Spleen (tissue), 7 donors: ENCODE measurements at regions not wholly inside any gene's neighbourhood (a gene's known extent, or its start where the extent isn't known, plus 50 kb on each side); places are given as distances from the start of the nearest gene placed in this dataset.

Source experiments
- POLR2A ChIP-seq, 3 donors: fragments of 450-650 bp; IDR thresholded peaks; one replicate each; pipeline ENCODE4 v1.5.1; 2017; ENCODE audit warnings: antibody characterized with exemption in 3 of 3, mild to moderate bottlenecking in 1 of 3
- POLR2AphosphoS5 ChIP-seq, 3 donors: sonication (generic); formaldehyde crosslinking; IDR thresholded peaks; one replicate each; pipeline ENCODE4 v1.5.1; 2017; ENCODE audit warnings: antibody characterized with exemption in 3 of 3
- TF ChIP-seq, protein P1 (sequence below), 11 experiments: fragments of 200-600 bp in 7 of 11; fragments of 450-650 bp in 4 of 11; sonication (generic) in 4 of 11; IDR thresholded peaks in 8 of 11; conservative IDR thresholded peaks in 3 of 11; 1 replicate in 7 of 11; 2 replicates in 4 of 11; pipeline versions ENCODE4 v1.4.0 to v1.8.0; 2016 to 2021; ENCODE audit warnings: antibody characterized with exemption in 11 of 11, inconsistent platforms in 4 of 11, mild to moderate bottlenecking in 1 of 11
- donor health status: DM: no; HTN: no; CAD: no; lungs with moderate emphysema.
- donor health status: DM: no; HTN: no; CAD: no.
- donor health status: DM: no; HTN: no; CAD: no.

DNA sequence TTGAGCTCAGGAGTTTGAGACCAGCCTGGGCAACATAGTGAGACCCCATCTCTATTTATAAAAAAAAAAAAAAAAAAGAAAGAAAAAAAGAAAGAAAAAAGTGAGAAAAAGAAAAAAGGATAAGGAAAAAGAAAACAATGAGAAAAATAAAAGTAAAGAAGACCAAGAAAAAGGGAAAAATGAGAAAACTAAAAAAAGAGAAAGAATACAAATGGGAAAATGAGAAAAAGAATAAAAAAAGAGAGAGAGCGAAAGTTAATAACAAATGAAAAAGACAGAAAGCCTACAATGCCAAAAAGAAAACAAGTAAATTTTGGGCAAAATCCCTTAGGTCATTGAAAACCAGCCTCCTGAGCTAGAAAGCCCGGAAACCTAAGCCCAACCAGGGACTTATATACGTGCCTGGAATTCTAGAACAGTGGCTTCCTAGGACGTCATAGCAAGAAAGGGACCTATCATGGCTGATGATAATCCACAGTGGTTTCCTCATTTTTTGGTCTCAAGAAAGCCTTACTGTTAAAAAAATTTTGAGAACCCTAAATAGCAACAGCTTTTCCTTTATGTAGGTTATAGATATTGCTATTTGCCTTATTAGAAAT is 131.7 kb upstream of the CLINT1 start:
- TF ChIP-seq, protein P1, sequence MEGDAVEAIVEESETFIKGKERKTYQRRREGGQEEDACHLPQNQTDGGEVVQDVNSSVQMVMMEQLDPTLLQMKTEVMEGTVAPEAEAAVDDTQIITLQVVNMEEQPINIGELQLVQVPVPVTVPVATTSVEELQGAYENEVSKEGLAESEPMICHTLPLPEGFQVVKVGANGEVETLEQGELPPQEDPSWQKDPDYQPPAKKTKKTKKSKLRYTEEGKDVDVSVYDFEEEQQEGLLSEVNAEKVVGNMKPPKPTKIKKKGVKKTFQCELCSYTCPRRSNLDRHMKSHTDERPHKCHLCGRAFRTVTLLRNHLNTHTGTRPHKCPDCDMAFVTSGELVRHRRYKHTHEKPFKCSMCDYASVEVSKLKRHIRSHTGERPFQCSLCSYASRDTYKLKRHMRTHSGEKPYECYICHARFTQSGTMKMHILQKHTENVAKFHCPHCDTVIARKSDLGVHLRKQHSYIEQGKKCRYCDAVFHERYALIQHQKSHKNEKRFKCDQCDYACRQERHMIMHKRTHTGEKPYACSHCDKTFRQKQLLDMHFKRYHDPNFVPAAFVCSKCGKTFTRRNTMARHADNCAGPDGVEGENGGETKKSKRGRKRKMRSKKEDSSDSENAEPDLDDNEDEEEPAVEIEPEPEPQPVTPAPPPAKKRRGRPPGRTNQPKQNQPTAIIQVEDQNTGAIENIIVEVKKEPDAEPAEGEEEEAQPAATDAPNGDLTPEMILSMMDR (IDR thresholded peaks at IDR 0.05 in 8 of 11, conservative IDR thresholded peaks at IDR 0.05 in 3 of 11): no peak
- TF ChIP-seq POLR2A (IDR thresholded peaks at IDR 0.05): no peak
- TF ChIP-seq POLR2AphosphoS5 (IDR thresholded peaks at IDR 0.05): no peak
